Suprapubic skin (tissue), 4 donors: ENCODE measurements at regions not wholly inside any gene's neighbourhood (a gene's known extent, or its start where the extent isn't known, plus 50 kb on each side); places are given as distances from the start of the nearest gene placed in this dataset.

Source experiments
- EP300 ChIP-seq: sonication (generic); formaldehyde crosslinking; IDR thresholded peaks from one replicate; pipeline ENCODE4 v1.6.1; 2017; ENCODE audit warnings: antibody characterized with exemption
- POLR2A ChIP-seq, 2 donors: fragments of 450-650 bp; IDR thresholded peaks; one replicate each; pipeline ENCODE4 v1.6.1; 2017; ENCODE audit warnings: antibody characterized with exemption in 2 of 2, mild to moderate bottlenecking in 2 of 2, moderate library complexity in 2 of 2
- POLR2AphosphoS5 ChIP-seq, 3 donors: sonication (generic); formaldehyde crosslinking; IDR thresholded peaks; one replicate each; pipeline ENCODE4 v1.6.1; 2017; ENCODE audit warnings: antibody characterized with exemption in 3 of 3
- TF ChIP-seq, protein P1 (sequence below), 2 donors: fragments of 200-600 bp in 1 of 2; fragments of 450-650 bp in 1 of 2; sonication (generic) in 1 of 2; IDR thresholded peaks; one replicate each; pipeline ENCODE4 v1.5.1; 2016 to 2019; ENCODE audit warnings: antibody characterized with exemption in 2 of 2, mild to moderate bottlenecking in 1 of 2, moderate library complexity in 1 of 2

DNA sequence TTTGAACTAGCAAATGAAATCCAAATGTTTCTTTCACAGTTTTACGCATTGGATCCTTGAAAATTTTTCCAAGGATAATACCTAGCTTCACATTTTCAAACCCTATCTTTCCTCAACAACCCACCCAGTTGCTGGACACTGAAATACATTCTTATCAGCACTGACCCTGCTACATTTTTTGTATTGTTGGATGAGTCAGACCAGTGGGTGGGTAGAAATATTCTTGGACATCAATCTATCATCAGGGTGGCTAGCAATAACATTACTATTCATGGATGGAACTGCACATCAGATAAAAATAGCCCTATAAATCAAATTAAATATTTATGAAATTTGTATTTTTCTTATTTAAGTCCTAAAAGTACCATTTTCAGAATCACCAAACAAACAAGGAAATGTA, 407.4 kb upstream of the IZUMO3 start:
- TF ChIP-seq POLR2A (IDR thresholded peaks at IDR 0.05): no peak
- TF ChIP-seq, protein P1, sequence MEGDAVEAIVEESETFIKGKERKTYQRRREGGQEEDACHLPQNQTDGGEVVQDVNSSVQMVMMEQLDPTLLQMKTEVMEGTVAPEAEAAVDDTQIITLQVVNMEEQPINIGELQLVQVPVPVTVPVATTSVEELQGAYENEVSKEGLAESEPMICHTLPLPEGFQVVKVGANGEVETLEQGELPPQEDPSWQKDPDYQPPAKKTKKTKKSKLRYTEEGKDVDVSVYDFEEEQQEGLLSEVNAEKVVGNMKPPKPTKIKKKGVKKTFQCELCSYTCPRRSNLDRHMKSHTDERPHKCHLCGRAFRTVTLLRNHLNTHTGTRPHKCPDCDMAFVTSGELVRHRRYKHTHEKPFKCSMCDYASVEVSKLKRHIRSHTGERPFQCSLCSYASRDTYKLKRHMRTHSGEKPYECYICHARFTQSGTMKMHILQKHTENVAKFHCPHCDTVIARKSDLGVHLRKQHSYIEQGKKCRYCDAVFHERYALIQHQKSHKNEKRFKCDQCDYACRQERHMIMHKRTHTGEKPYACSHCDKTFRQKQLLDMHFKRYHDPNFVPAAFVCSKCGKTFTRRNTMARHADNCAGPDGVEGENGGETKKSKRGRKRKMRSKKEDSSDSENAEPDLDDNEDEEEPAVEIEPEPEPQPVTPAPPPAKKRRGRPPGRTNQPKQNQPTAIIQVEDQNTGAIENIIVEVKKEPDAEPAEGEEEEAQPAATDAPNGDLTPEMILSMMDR (IDR thresholded peaks at IDR 0.05): no peak
- no peak for TF ChIP-seq POLR2AphosphoS5 (IDR thresholded peaks at IDR 0.05)
- TF ChIP-seq EP300: no peak
